ENCODE measurements at regions not wholly inside any gene's neighbourhood (a gene's known extent, or its start where the extent isn't known, plus 50 kb on each side); places are given as distances from the start of the nearest gene placed in this dataset.
"Not testable (repeated sequence)": the region's sequence is repeated elsewhere in the genome, so short reads cannot be mapped to it uniquely, and the experiment has no call there.

DNA sequence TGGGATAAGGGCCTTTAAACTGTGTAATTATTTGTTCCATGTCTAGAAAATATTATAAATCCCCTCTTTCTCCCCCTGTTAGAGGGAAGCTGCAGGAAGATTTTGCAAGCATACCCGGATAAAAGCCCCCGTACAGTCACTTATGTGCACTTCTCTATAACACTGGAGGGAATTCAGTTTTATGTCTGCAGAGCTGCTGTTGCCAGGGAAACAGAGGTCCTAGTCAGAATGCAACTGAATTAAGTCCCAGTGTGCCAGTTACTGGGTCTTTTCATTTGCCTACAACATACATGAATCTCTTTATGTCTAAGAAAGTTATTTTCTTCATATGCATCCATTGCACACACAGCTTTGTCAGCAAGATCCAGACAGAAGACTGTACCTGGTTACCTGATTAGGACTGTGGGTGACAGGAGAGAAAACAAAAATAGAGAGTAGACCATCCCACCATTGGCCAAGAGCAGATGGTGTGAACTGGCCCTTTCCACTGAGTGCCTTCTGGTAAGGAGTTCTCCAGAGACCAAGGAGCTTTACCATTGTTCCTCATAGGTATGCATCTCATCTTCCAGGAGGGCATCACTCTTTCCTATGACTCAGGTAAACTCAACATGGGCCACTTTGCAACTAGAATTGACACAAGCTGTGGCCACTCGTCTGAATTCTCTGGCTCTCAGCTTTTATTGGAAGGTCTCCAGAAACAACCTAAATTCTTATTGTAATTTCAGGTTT is 180.8 kb upstream of the PHACTR1 start:
- H3K4me3 ChIP-seq (ENCODE audit: low read depth, low read length) = no peak overlapping the region
- no peak for DNase-seq (ENCODE audit: low read depth)
- no peak for TF ChIP-seq CTCF (IDR thresholded peaks at IDR 0.05; ENCODE audit: insufficient read depth, low read depth, low read length)

DNA sequence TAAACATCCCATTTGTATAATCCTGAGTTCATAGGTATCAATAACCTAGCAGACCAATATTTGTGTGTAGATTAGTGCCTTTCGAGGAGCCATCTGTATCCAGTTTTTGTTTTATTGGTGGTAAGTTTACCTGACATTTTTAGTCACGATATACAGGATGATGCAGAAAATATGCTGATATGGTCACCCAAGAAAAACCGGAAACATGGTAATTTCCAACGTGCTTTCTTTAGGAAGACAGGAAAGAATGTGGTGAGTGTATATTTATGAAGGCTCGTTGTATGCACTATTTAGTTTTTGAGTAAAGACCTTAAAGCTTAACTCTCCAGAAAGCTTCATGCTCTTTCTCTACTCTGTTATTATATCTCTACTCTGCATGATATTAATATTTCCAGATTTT is 180.2 kb upstream of the PHACTR1 start:
- no peak for TF ChIP-seq CTCF (IDR thresholded peaks at IDR 0.05; ENCODE audit: insufficient read depth, low read depth, low read length)
- H3K4me3 ChIP-seq (ENCODE audit: low read depth, low read length) = no peak overlapping the region
- no peak for DNase-seq (ENCODE audit: low read depth)

- TF ChIP-seq CTCF (IDR thresholded peaks at IDR 0.05; ENCODE audit: insufficient read depth, low read depth, low read length) = no peak
- DNase-seq (ENCODE audit: low read depth) = peak; percentile 69
- H3K4me3 ChIP-seq (ENCODE audit: low read depth, low read length) = no peak overlapping the region
Observed at GRCh38 chr6:12537389-12537788, 179.2 kb upstream of the PHACTR1 start.

DNA sequence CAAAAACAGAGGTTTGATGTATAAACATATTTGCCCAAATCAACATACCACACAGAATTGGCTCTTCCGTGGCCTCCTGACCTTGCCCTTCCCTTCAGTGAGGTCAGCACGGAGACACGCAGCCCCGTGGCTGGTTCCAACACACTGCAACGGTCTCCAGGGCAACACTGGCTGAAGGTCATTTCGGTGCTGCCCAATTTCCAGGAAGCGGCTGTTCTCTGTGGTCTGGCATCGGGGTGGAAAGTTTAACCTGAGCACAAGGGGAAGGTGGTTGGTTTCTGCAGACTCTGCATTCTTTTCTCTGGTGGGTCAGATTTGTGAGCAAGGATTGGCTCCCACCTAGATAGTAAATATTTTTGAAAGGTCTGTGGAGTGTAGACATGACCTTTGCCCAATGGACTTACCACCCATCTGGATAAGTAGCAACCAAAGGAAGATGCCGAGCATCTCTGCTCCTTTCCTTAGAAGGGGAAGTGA is 177.6 kb upstream of the PHACTR1 start:
- no peak overlapping the region for H3K4me3 ChIP-seq (ENCODE audit: low read depth, low read length)
- TF ChIP-seq CTCF (IDR thresholded peaks at IDR 0.05; ENCODE audit: insufficient read depth, low read depth, low read length) = no peak
- peak; percentile 56 for DNase-seq (ENCODE audit: low read depth)

- not testable (repeated sequence) for DNase-seq (ENCODE audit: low read depth); H3K4me3 ChIP-seq (ENCODE audit: low read depth, low read length)
Observed at GRCh38 chr6:12542319-12543115, 174.1 kb upstream of the PHACTR1 start.

DNA sequence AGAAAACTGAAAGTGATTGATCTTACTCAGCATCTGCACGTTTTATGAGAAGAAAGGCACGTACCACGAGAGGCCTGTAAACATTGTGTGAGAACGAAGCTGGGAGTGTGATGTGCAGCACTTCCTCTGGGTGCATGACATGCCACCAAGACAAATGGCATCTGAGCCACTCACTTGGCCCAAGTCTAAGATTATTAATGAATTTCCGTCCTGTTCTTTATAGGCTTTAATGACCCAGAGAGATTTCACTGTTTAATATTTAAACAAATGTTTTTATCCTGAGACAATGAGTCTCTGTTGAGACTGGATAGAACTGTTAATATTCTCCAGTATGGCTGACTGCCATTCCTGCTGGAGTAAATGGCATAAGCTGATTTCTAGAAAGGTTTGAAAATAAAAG is 172.6 kb upstream of the PHACTR1 start:
- TF ChIP-seq CTCF (IDR thresholded peaks at IDR 0.05; ENCODE audit: insufficient read depth, low read depth, low read length) = no peak
- no peak for DNase-seq (ENCODE audit: low read depth)

DNA sequence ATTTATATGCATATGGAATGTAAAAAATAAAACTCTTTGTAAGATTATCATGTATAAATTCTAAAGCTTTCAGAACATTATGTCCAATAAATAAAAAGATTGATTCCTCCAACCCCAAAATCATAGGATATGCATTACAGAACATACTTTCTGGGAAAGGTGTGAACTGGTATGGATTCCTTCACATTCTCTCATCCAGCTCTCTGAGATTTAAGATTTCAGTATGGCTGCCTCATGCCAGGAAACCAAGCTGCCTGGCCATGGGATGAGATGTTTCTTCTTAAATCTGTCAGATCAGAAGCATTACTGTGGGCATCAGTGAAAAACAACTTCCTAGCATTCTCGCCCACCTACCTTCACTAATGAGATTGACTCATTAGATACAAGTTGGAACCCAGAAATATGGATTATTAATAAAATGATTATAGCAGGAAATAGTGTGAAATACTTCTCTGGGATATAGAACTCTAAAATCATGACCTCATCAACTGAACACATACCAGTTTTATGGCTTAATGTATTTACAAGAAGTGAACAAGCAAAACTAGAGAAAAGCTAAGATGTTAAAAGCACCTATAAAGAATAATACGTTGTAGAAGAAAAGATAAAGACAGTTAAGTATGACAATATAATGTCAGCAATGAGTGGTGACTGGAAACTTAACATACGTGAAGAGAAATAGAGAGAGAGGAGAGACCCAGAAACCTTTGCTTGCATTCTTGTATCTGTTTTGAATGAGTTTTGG is 171.6 kb upstream of the PHACTR1 start:
- DNase-seq (ENCODE audit: low read depth) = no peak
- no peak overlapping the region for H3K4me3 ChIP-seq (ENCODE audit: low read depth, low read length)
- TF ChIP-seq CTCF (IDR thresholded peaks at IDR 0.05; ENCODE audit: insufficient read depth, low read depth, low read length) = no peak

More for the DNA sequence above, 172.6 kb upstream of the PHACTR1 start:
- H3K4me3 ChIP-seq (ENCODE audit: low read depth, low read length) = no peak overlapping the region
